Choroid plexus epithelial cell (primary cell): ENCODE measurements at regions not wholly inside any gene's neighbourhood (a gene's known extent, or its start where the extent isn't known, plus 50 kb on each side); places are given as distances from the start of the nearest gene placed in this dataset.

Source experiments
- DNase-seq: peaks from one replicate; pipeline ENCODE4 v3.0.0-alpha.2; 2010; ENCODE audit warnings: low read depth
- H3K4me3 ChIP-seq: 2 replicates; pipeline ENCODE4 v1.5.1; 2011; ENCODE audit warnings: low read depth, mild to moderate bottlenecking, control low read depth, low read length, moderate library complexity
- TF ChIP-seq, protein P1 (sequence below): conservative IDR thresholded peaks from 2 replicates; pipeline ENCODE4 v1.5.1; 2011; ENCODE audit warnings: low read depth, mild to moderate bottlenecking, control low read depth, inconsistent platforms, low read length, moderate library complexity

DNA sequence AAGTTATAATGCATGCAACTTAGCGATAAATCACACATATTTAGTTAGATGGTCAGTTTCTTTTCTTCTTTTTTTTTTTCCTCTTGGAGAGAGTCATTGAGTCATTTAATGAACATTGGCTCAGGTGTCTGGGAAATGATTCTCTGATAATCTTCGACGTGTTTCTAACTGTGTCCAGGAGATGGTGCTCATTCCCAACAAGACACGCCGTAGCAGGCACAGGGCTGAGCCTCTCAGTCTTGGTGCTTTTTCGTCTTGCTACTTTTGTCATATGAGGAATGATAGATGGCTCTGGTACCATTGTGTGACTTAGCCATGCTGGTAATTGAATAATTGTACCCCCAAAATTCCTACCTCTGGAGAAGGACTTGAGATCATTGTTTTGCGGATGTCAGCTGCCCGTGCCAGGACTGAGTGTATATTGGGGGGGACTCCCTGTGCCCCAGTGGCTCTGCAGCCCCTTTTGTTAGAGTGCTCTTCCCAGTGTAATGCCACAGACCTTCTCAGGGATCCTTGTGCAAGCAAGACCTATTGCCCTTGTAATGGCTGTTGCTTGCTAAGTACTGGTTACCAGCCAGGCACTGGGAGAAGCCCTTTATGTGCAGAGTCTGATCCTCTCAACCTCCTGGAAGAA, 107.6 kb upstream of the CYRIA start:
- TF ChIP-seq, protein P1, sequence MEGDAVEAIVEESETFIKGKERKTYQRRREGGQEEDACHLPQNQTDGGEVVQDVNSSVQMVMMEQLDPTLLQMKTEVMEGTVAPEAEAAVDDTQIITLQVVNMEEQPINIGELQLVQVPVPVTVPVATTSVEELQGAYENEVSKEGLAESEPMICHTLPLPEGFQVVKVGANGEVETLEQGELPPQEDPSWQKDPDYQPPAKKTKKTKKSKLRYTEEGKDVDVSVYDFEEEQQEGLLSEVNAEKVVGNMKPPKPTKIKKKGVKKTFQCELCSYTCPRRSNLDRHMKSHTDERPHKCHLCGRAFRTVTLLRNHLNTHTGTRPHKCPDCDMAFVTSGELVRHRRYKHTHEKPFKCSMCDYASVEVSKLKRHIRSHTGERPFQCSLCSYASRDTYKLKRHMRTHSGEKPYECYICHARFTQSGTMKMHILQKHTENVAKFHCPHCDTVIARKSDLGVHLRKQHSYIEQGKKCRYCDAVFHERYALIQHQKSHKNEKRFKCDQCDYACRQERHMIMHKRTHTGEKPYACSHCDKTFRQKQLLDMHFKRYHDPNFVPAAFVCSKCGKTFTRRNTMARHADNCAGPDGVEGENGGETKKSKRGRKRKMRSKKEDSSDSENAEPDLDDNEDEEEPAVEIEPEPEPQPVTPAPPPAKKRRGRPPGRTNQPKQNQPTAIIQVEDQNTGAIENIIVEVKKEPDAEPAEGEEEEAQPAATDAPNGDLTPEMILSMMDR = peak; percentile 81
- DNase-seq = peak; percentile 76
- H3K4me3 ChIP-seq = no peak overlapping the region

GRCh38 chr2:16767789-16768476, 102.3 kb upstream of the CYRIA start:
- H3K4me3 ChIP-seq = no peak overlapping the region
- no peak for DNase-seq
- TF ChIP-seq, protein P1 = no peak

DNA sequence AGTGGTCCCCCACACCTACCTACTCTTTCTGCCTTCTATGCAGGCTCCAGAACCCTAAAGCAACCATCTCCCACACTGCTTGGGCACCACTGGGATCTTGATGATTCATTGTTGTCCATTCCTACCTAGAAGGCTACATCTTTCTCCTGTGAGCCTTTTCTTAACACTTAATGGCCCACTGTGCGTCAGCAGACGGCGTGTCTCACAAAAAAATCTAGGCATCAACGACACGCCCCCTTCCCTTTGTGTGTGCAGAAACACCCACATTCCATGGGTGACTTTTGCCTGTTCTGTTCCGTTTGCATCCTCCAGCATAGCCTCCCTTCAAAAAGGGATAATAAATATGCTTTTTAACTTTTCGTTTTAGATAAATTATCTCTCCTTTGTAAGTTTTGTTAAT, 99.7 kb upstream of the CYRIA start:
- H3K4me3 ChIP-seq = no peak overlapping the region
- TF ChIP-seq, protein P1 = no peak
- no peak for DNase-seq

DNA sequence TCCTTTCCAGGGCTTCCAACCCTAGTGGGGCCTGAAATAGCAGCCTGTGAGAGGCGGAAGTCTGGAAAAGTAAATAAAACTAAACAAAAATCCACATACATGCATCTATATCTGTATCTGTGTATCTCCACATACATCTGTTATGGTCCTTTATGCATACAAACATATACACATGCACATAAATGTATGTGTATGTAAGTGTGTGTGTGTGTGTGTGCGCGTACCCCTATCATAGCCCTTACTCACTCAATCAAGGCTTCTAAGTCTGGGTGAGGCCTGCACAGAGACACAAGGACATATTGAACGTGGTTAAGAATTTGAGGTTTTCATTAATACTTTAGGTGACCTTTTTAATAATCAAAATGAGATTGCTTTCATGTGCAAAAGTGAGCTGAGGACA, 98.9 kb upstream of the CYRIA start:
- no peak overlapping the region for H3K4me3 ChIP-seq
- TF ChIP-seq, protein P1 = no peak
- no peak for DNase-seq

GRCh38 chr2:16763493-16763899, 97.9 kb upstream of the CYRIA start:
- no peak overlapping the region for H3K4me3 ChIP-seq
- DNase-seq = peak; percentile 35
- TF ChIP-seq, protein P1 = no peak

- no peak overlapping the region for H3K4me3 ChIP-seq
- no peak for DNase-seq
Measured at GRCh38 chr2:16763056-16763455, 97.4 kb upstream of the CYRIA start.

More at GRCh38 chr2:16763056-16763455, 97.4 kb upstream of the CYRIA start:
- TF ChIP-seq, protein P1 = no peak
